ENCODE measurements at regions not wholly inside any gene's neighbourhood (a gene's known extent, or its start where the extent isn't known, plus 50 kb on each side); places are given as distances from the start of the nearest gene placed in this dataset.
"Not testable (repeated sequence)": the region's sequence is repeated elsewhere in the genome, so short reads cannot be mapped to it uniquely, and the experiment has no call there.

- no peak for DNase-seq
Measured at GRCh38 chr9:28951945-28952344, 1378.7 kb upstream of the C9orf72 start.

GRCh38 chr9:28956116-28956880 lies 1383.0 kb upstream of the C9orf72 start:
- DNase-seq = no peak

GRCh38 chr9:28960602-28961001 lies 1387.3 kb upstream of the C9orf72 start:
- DNase-seq = no peak

GRCh38 chr9:28961623-28962022 lies 1388.3 kb upstream of the C9orf72 start:
- no peak for DNase-seq

- DNase-seq = no peak
Measured at GRCh38 chr9:28967226-28967625, 1393.9 kb upstream of the C9orf72 start.

- DNase-seq = no peak
Measured at GRCh38 chr9:28970241-28970654, 1397.0 kb upstream of the C9orf72 start.

GRCh38 chr9:28971881-28972280 lies 1398.6 kb upstream of the C9orf72 start:
- DNase-seq = no peak

GRCh38 chr9:28976250-28976649 lies 1403.0 kb upstream of the C9orf72 start:
- DNase-seq = no peak

- no peak for DNase-seq
Measured at GRCh38 chr9:28976684-28977083, 1403.4 kb upstream of the C9orf72 start.

GRCh38 chr9:28981129-28981528 lies 1407.8 kb upstream of the C9orf72 start:
- DNase-seq = no peak

GRCh38 chr9:28981711-28982110 lies 1408.4 kb upstream of the C9orf72 start:
- no peak for DNase-seq

- no peak for DNase-seq
Measured at GRCh38 chr9:28984016-28984415, 1410.7 kb upstream of the C9orf72 start.

- DNase-seq = not testable (repeated sequence)
Measured at GRCh38 chr9:28990009-28990408, 1416.7 kb upstream of the C9orf72 start.

- no peak for DNase-seq
Measured at GRCh38 chr9:28999057-28999456, 1425.8 kb upstream of the C9orf72 start.

GRCh38 chr9:28999806-29000205 lies 1426.5 kb upstream of the C9orf72 start:
- no peak for DNase-seq

GRCh38 chr9:29001006-29001405 lies 1427.7 kb upstream of the C9orf72 start:
- no peak for DNase-seq

- DNase-seq = no peak
Measured at GRCh38 chr9:29004988-29005387, 1431.7 kb upstream of the C9orf72 start.

GRCh38 chr9:29006628-29007027 lies 1433.3 kb upstream of the C9orf72 start:
- no peak for DNase-seq

GRCh38 chr9:29012911-29013310 lies 1439.6 kb upstream of the C9orf72 start:
- no peak for DNase-seq

- DNase-seq = no peak
Measured at GRCh38 chr9:29021632-29022031, 1448.4 kb upstream of the C9orf72 start.

- no peak for DNase-seq
Measured at GRCh38 chr9:29038332-29038731, 1465.1 kb upstream of the C9orf72 start.

- DNase-seq = no peak
Measured at GRCh38 chr9:29039258-29039657, 1466.0 kb upstream of the C9orf72 start.

GRCh38 chr9:29043072-29043471 lies 1469.8 kb upstream of the C9orf72 start:
- DNase-seq = no peak

GRCh38 chr9:29044959-29045358 lies 1471.7 kb upstream of the C9orf72 start:
- no peak for DNase-seq

GRCh38 chr9:29060041-29060440 lies 1486.8 kb upstream of the C9orf72 start:
- DNase-seq = no peak

Measured in cerebellar nuclear complex (tissue), 1 donor.